ENCODE measurements at regions not wholly inside any gene's neighbourhood (a gene's known extent, or its start where the extent isn't known, plus 50 kb on each side); places are given as distances from the start of the nearest gene placed in this dataset.
"Not testable (repeated sequence)": the region's sequence is repeated elsewhere in the genome, so short reads cannot be mapped to it uniquely, and the experiment has no call there.

- Mint-ChIP-seq H3K27me3 (no peaks in the 10 kb centered on the region), H3K27ac (no peak overlapping the region), H3K36me3 (no peaks in the 10 kb centered on the region), H3K9me3 (peaks cover 3% of the 10 kb centered on the region), H3K4me1 (no peaks in the 10 kb centered on the region), H3K4me3 (no peak overlapping the region)
- ATAC-seq: no peak
Observed at GRCh38 chr10:83427101-83427500, 712.2 kb upstream of the GHITM start.

DNA sequence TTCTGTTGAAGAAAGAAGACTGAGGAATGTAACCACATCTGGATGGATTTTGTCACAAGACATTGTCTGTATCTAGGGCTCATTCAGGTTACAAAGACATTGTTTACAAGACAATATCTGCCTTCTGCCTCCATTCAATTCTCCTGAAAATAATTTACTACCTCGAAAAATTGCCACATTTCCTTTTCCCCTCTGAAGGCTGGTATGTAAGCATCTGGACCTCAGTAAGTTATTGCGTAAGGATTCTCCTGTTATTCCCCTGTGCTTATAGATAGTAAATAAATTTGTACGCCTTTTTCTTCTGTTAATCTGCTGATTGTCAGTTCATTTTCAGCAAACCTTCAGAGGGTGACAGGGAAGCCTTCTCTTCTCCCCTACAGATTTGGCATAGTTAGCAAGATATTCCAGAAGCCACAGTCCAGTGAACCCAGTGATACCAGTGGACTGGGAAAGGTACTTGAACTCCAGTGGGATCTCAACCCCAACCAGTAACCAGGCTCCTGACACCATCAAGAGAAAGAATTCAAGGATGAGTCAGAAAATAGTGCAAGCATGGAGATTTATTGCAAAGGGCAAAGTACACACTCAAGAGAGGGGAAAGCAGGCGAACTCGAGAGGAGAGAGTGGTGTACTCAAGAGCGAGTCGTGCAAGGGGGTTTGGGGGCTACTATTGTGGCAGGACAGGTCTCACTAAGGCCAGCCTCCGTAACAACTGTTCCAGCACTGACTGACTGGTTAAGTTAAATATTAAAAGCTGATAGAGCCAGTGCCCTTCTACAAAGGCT is 706.9 kb upstream of the GHITM start:
- Mint-ChIP-seq H3K27me3 (no peaks in the 10 kb centered on the region), H3K27ac (no peak overlapping the region), H3K36me3 (no peaks in the 10 kb centered on the region), H3K4me3 (no peak overlapping the region), H3K4me1 (no peaks in the 10 kb centered on the region), H3K9me3 (peaks cover 2% of the 10 kb centered on the region)
- no peak for ATAC-seq

GRCh38 chr10:83433705-83434104 is 705.6 kb upstream of the GHITM start:
- peaks cover 2% of the 10 kb centered on the region for H3K9me3 Mint-ChIP-seq
- H3K4me1 Mint-ChIP-seq: no peaks in the 10 kb centered on the region
- H3K4me3 Mint-ChIP-seq: no peak overlapping the region
- no peak for ATAC-seq
- H3K36me3 Mint-ChIP-seq: no peaks in the 10 kb centered on the region
- no peak overlapping the region for H3K27ac Mint-ChIP-seq
- no peaks in the 10 kb centered on the region for H3K27me3 Mint-ChIP-seq

- Mint-ChIP-seq H3K27me3 (no peaks in the 10 kb centered on the region), H3K27ac (no peak overlapping the region), H3K4me1 (no peaks in the 10 kb centered on the region), H3K36me3 (no peaks in the 10 kb centered on the region), H3K9me3 (peaks cover 3% of the 10 kb centered on the region), H3K4me3 (no peak overlapping the region)
- no peak for ATAC-seq
Observed at GRCh38 chr10:83448013-83448412, 691.3 kb upstream of the GHITM start.

DNA sequence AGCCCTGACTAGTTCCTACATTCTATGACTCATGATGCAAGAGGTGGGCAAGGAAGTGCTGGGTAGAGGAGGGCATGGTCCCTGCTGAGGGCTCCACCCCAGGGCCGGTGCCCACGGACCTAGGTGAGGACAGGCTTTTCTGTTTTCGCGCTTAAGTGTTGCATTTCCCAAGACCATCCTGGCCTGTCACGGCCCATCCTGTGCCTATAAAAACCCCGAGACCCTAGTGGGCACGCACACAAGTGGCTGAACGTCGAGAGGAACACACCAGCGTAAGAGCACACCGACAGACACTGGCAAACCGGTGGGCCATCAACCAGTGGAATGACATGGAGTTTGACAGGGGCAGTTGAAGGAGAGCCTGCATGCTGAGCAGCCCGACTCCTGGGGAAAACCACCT is 680.7 kb upstream of the GHITM start:
- H3K27me3 Mint-ChIP-seq: no peaks in the 10 kb centered on the region
- H3K4me3 Mint-ChIP-seq: no peak overlapping the region
- H3K27ac Mint-ChIP-seq: no peak overlapping the region
- H3K36me3 Mint-ChIP-seq: no peaks in the 10 kb centered on the region
- H3K9me3 Mint-ChIP-seq: peaks cover under 1% of the 10 kb centered on the region
- H3K4me1 Mint-ChIP-seq: no peaks in the 10 kb centered on the region
- no peak for ATAC-seq

GRCh38 chr10:83459124-83459523 is 680.2 kb upstream of the GHITM start:
- Mint-ChIP-seq H3K36me3 (no peaks in the 10 kb centered on the region), H3K4me3 (no peak overlapping the region), H3K27ac (no peak overlapping the region), H3K4me1 (no peaks in the 10 kb centered on the region), H3K9me3 (peaks cover 3% of the 10 kb centered on the region), H3K27me3 (no peaks in the 10 kb centered on the region)
- ATAC-seq: no peak

- ATAC-seq: no peak
- H3K9me3 Mint-ChIP-seq: peaks cover 7% of the 10 kb centered on the region
- no peaks in the 10 kb centered on the region for H3K27me3 Mint-ChIP-seq
- H3K36me3 Mint-ChIP-seq: no peaks in the 10 kb centered on the region
- H3K4me3 Mint-ChIP-seq: no peak overlapping the region
- no peaks in the 10 kb centered on the region for H3K4me1 Mint-ChIP-seq
- H3K27ac Mint-ChIP-seq: no peak overlapping the region
Observed at GRCh38 chr10:83469728-83470331, 669.5 kb upstream of the GHITM start.

DNA sequence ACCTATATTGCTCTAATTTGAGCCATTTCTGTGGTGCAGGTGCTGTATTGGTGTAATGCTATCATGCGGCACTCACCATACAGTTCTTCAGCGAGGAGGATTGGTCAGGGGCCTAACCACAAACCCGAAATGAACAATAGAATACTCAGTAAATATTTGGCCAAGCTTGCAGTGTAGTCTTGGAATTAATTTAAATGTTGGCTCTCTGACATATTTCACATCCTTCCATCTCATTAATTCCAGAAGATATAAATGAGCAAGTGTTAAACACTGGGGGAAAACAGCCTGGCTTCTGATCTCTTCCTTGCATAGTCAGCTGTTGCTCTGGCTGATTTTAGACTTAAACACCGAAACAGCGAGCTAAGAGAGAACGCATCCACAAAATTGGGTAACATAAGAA is 663.1 kb upstream of the GHITM start:
- H3K4me1 Mint-ChIP-seq: no peaks in the 10 kb centered on the region
- ATAC-seq: no peak
- H3K27me3 Mint-ChIP-seq: no peaks in the 10 kb centered on the region
- no peaks in the 10 kb centered on the region for H3K36me3 Mint-ChIP-seq
- H3K27ac Mint-ChIP-seq: no peak overlapping the region
- peaks cover 6% of the 10 kb centered on the region for H3K9me3 Mint-ChIP-seq
- H3K4me3 Mint-ChIP-seq: no peak overlapping the region

GRCh38 chr10:83489161-83489560 is 650.1 kb upstream of the GHITM start:
- no peaks in the 10 kb centered on the region for H3K36me3 Mint-ChIP-seq
- no peak overlapping the region for H3K27ac Mint-ChIP-seq
- H3K27me3 Mint-ChIP-seq: no peaks in the 10 kb centered on the region
- no peaks in the 10 kb centered on the region for H3K4me1 Mint-ChIP-seq
- ATAC-seq: no peak
- H3K9me3 Mint-ChIP-seq: no peaks in the 10 kb centered on the region
- no peak overlapping the region for H3K4me3 Mint-ChIP-seq

- Mint-ChIP-seq H3K27ac (no peak overlapping the region), H3K27me3 (no peaks in the 10 kb centered on the region), H3K4me3 (no peak overlapping the region), H3K9me3 (peaks cover 6% of the 10 kb centered on the region), H3K36me3 (no peaks in the 10 kb centered on the region), H3K4me1 (no peaks in the 10 kb centered on the region)
- ATAC-seq: no peak
Observed at GRCh38 chr10:83492004-83492403, 647.3 kb upstream of the GHITM start.

DNA sequence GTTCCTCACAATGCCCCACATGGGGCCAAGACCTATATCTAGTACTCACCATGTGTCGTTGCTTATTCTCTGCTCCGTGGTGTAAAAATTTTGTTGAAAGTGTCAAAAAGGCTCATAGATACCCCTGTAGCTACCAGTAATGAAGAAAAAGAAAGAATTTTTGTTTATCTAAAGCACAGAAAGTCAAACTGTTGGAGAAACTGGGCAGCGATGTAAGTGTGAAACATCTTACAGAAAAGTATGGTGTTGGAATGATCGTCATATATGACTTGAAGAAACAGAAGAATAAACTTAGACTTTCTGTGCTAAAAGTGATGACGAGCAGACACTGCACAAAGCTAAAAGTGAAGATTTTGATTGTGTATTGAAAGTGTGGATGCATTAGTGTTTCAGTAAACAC is 626.6 kb upstream of the GHITM start:
- ATAC-seq: no peak
- H3K9me3 Mint-ChIP-seq: peaks cover 6% of the 10 kb centered on the region
- H3K4me1 Mint-ChIP-seq: no peaks in the 10 kb centered on the region
- H3K27ac Mint-ChIP-seq: no peak overlapping the region
- H3K4me3 Mint-ChIP-seq: no peak overlapping the region
- no peaks in the 10 kb centered on the region for H3K27me3 Mint-ChIP-seq
- H3K36me3 Mint-ChIP-seq: no peaks in the 10 kb centered on the region

- Mint-ChIP-seq H3K9me3 (peaks cover 6% of the 10 kb centered on the region), H3K4me3 (no peak overlapping the region), H3K27ac (no peak overlapping the region), H3K27me3 (no peaks in the 10 kb centered on the region), H3K4me1 (no peaks in the 10 kb centered on the region), H3K36me3 (no peaks in the 10 kb centered on the region)
- ATAC-seq: no peak
Observed at GRCh38 chr10:83515001-83515400, 624.3 kb upstream of the GHITM start.

DNA sequence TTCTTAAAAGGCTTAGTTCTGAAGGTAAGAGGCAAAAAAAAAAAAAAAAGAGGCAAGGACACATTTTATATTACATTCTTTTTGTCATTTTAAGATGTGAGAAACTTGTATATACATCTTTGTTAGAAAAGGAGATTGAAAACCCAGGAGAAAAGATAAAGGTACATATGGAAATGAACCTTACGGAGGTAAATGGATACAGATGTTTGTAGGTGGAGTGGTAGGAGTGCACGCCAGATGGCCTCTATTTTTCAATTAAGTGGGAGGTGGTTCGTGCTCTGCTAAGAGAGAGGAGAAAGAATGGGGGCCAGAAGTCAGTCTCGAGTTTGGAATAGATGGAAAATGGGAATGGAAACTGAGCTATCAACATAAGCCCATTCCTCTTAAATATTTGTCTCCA is 622.5 kb upstream of the GHITM start:
- Mint-ChIP-seq H3K9me3 (peaks cover 8% of the 10 kb centered on the region), H3K4me1 (no peaks in the 10 kb centered on the region), H3K36me3 (no peaks in the 10 kb centered on the region), H3K4me3 (no peak overlapping the region), H3K27ac (no peak overlapping the region), H3K27me3 (no peaks in the 10 kb centered on the region)
- no peak for ATAC-seq

DNA sequence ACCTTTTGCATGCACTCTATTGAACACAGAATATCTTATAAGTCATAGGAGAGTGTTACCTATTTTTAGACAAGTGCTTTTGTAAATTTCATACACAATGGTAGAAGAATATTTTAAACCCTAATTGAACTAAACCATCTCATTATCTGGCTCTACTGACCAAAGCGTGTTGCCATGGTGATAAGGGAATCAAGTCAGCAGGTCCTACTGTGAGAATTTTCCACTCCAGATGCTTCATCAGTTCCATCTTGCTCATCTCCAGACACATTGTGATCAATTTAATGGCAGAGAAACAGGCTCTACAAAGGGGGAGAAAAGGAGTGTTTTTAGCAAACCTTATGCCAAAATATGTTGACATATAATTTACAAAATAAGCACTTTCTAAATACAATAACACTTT is 621.9 kb upstream of the GHITM start:
- H3K27ac Mint-ChIP-seq: no peak overlapping the region
- H3K4me3 Mint-ChIP-seq: no peak overlapping the region
- peaks cover 8% of the 10 kb centered on the region for H3K9me3 Mint-ChIP-seq
- no peak for ATAC-seq
- H3K36me3 Mint-ChIP-seq: no peaks in the 10 kb centered on the region
- H3K27me3 Mint-ChIP-seq: no peaks in the 10 kb centered on the region
- no peaks in the 10 kb centered on the region for H3K4me1 Mint-ChIP-seq

GRCh38 chr10:83518779-83519178 is 620.5 kb upstream of the GHITM start:
- no peak overlapping the region for H3K27ac Mint-ChIP-seq
- H3K9me3 Mint-ChIP-seq: peaks cover 8% of the 10 kb centered on the region
- no peak overlapping the region for H3K4me3 Mint-ChIP-seq
- H3K27me3 Mint-ChIP-seq: no peaks in the 10 kb centered on the region
- no peaks in the 10 kb centered on the region for H3K36me3 Mint-ChIP-seq
- no peaks in the 10 kb centered on the region for H3K4me1 Mint-ChIP-seq
- no peak for ATAC-seq

DNA sequence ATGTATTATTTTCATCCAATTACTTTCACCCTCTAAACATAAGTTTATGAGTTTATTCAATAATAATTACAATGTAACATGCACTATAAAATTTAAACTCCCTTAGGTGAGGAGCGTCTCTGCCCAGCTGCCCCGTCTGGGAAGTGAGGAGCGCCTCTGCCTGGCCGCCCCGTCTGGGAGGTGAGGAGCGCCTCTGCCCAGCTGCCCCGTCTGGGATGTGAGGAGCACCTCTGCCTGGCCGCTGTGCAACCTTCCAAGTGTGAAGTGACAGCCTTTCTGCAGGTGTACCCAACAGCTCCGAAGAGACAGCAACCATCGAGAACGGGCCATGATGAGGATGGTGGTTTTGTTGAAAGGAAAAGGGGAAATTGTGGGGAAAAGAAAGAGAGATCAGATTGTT is 618.9 kb upstream of the GHITM start:
- not testable (repeated sequence) for H3K27me3 Mint-ChIP-seq, ATAC-seq, H3K4me3 Mint-ChIP-seq, H3K27ac Mint-ChIP-seq, H3K4me1 Mint-ChIP-seq, H3K9me3 Mint-ChIP-seq, H3K36me3 Mint-ChIP-seq
